ENCODE measurements at regions not wholly inside any gene's neighbourhood (a gene's known extent, or its start where the extent isn't known, plus 50 kb on each side); places are given as distances from the start of the nearest gene placed in this dataset.

GRCh38 chr5:9786380-9787360 is 156.5 kb upstream of the TAS2R1 start:
- TF ChIP-seq, protein P1, sequence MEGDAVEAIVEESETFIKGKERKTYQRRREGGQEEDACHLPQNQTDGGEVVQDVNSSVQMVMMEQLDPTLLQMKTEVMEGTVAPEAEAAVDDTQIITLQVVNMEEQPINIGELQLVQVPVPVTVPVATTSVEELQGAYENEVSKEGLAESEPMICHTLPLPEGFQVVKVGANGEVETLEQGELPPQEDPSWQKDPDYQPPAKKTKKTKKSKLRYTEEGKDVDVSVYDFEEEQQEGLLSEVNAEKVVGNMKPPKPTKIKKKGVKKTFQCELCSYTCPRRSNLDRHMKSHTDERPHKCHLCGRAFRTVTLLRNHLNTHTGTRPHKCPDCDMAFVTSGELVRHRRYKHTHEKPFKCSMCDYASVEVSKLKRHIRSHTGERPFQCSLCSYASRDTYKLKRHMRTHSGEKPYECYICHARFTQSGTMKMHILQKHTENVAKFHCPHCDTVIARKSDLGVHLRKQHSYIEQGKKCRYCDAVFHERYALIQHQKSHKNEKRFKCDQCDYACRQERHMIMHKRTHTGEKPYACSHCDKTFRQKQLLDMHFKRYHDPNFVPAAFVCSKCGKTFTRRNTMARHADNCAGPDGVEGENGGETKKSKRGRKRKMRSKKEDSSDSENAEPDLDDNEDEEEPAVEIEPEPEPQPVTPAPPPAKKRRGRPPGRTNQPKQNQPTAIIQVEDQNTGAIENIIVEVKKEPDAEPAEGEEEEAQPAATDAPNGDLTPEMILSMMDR (IDR thresholded peaks at IDR 0.05 in 8 of 11, conservative IDR thresholded peaks at IDR 0.05 in 3 of 11): no peak
- no peak for TF ChIP-seq POLR2AphosphoS5 (IDR thresholded peaks at IDR 0.05)
- no peak for TF ChIP-seq POLR2A (IDR thresholded peaks at IDR 0.05)
